ENCODE measurements at regions not wholly inside any gene's neighbourhood (a gene's known extent, or its start where the extent isn't known, plus 50 kb on each side); places are given as distances from the start of the nearest gene placed in this dataset.
A peak's percentile ranks its signal among the peaks of the same experiment; 100 is the strongest.

DNA sequence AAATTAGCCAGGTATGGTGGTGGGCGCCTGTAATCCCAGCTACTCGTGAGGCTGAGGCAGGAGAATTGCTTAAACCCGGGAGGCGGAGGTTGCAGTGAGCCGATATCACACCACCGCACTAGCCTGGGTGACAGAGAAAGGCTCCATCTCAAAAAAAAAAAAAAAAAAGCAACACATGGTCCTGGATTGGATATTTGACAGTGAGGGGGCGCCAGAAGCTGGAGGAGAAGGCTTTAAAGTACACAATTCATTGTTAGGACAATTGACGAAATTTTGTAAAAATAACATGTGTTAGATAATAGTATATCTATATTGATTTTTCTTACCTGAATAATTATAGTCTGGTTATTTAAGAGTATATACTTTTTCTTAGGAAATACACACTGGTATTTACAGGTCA, 50.2 kb upstream of the USP25 start:
- Histone ChIP-seq H3K36me3 (no peaks in the 10 kb centered on the region), H3K27me3 (no peaks in the 10 kb centered on the region), H3K27ac (no peak overlapping the region), H3K9me3 (peaks cover 0 to 7% (median 0%) of the 10 kb centered on the region in 11 donors), H3K4me1 (peaks cover 0 to 22% (median 0%) of the 10 kb centered on the region in 9 donors), H3K4me3 (no peak overlapping the region)
- intact Hi-C loops (cut with DNase I) = no loop called here
- TF ChIP-seq, protein P1, sequence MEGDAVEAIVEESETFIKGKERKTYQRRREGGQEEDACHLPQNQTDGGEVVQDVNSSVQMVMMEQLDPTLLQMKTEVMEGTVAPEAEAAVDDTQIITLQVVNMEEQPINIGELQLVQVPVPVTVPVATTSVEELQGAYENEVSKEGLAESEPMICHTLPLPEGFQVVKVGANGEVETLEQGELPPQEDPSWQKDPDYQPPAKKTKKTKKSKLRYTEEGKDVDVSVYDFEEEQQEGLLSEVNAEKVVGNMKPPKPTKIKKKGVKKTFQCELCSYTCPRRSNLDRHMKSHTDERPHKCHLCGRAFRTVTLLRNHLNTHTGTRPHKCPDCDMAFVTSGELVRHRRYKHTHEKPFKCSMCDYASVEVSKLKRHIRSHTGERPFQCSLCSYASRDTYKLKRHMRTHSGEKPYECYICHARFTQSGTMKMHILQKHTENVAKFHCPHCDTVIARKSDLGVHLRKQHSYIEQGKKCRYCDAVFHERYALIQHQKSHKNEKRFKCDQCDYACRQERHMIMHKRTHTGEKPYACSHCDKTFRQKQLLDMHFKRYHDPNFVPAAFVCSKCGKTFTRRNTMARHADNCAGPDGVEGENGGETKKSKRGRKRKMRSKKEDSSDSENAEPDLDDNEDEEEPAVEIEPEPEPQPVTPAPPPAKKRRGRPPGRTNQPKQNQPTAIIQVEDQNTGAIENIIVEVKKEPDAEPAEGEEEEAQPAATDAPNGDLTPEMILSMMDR (IDR thresholded peaks at IDR 0.05) = peak in 2 of 9 donors; percentile 7 to 8
- DNase-seq (no peak), ATAC-seq (no peak)
- WGBS, 2 donors = 86 to 88% methylated on average over 8 of the region's 8 CpGs
